ENCODE measurements at regions not wholly inside any gene's neighbourhood (a gene's known extent, or its start where the extent isn't known, plus 50 kb on each side); places are given as distances from the start of the nearest gene placed in this dataset.

DNA sequence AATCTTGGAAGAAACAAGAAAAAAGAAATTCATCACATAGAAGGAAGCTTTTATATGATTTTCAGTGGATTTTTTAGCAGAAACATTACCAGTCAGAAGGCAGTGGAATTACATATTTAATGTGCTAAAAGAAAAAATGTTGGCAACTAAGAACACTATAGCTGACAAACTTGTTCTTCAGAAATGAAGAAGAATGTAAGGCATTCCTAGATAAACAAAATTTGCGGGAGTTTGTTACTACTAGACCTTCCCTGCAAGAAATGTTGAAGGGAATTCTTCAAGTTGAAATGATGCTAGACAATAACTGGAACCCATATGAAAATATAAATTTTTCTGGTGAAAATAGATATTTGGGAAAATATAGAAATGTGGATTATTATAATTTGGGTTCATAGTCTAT lies 718.3 kb upstream of the GRAMD2B start:
- TF ChIP-seq, protein P1, sequence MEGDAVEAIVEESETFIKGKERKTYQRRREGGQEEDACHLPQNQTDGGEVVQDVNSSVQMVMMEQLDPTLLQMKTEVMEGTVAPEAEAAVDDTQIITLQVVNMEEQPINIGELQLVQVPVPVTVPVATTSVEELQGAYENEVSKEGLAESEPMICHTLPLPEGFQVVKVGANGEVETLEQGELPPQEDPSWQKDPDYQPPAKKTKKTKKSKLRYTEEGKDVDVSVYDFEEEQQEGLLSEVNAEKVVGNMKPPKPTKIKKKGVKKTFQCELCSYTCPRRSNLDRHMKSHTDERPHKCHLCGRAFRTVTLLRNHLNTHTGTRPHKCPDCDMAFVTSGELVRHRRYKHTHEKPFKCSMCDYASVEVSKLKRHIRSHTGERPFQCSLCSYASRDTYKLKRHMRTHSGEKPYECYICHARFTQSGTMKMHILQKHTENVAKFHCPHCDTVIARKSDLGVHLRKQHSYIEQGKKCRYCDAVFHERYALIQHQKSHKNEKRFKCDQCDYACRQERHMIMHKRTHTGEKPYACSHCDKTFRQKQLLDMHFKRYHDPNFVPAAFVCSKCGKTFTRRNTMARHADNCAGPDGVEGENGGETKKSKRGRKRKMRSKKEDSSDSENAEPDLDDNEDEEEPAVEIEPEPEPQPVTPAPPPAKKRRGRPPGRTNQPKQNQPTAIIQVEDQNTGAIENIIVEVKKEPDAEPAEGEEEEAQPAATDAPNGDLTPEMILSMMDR (IDR thresholded peaks at IDR 0.05; ENCODE audit: borderline replicate concordance, control extremely low read depth, extremely low read depth, insufficient read depth, missing control alignments), result no peak
- no peak for DNase-seq (ENCODE audit: low spot score)
- in situ Hi-C loops (cut with MboI; ENCODE audit: low sequenced_read_pairs, unreplicated experiment), result no loop called here

DNA sequence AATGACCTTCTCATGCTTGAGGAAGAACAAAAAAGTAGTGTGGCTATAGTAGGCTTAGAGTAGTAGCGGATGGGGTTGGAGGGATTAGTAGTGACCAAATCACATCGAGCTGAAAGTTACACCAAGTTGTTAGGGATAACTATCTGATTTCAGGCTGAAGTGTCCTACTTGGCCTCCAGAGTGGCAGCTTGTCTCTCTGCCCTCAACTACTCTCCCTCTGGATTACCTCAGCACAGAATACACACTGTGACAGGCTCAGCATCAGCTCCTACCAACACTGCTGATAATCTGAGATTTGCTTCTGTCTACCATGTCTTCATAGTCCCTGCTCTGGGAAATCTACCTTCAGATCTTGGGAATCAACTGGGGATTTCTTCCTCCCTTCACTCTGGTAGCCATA lies 714.6 kb upstream of the GRAMD2B start:
- in situ Hi-C loops (cut with MboI; ENCODE audit: low sequenced_read_pairs, unreplicated experiment), result no loop called here
- TF ChIP-seq, protein P1 (IDR thresholded peaks at IDR 0.05; ENCODE audit: borderline replicate concordance, control extremely low read depth, extremely low read depth, insufficient read depth, missing control alignments), result no peak
- DNase-seq (ENCODE audit: low spot score), result no peak

DNA sequence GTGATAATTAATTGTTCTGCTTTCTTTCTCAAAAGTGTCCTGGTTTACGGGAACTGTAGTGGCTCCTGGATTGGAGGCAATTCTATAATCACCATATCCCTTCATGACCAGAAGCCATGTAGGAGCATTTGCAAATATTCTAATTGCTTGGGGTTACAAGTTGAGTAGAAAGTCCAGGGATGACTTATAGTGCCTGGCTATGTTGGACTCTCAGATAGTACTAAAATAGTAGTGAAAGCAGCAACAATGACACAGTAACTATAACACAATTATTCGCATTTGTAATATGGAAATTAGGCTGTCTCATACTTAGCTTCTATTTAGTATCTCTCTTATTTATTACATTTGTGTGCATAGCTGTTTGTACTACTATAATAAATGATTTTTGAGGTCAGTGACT lies 712.5 kb upstream of the GRAMD2B start:
- TF ChIP-seq, protein P1 (IDR thresholded peaks at IDR 0.05; ENCODE audit: borderline replicate concordance, control extremely low read depth, extremely low read depth, insufficient read depth, missing control alignments), result no peak
- in situ Hi-C loops (cut with MboI; ENCODE audit: low sequenced_read_pairs, unreplicated experiment), result no loop called here
- no peak for DNase-seq (ENCODE audit: low spot score)

DNA sequence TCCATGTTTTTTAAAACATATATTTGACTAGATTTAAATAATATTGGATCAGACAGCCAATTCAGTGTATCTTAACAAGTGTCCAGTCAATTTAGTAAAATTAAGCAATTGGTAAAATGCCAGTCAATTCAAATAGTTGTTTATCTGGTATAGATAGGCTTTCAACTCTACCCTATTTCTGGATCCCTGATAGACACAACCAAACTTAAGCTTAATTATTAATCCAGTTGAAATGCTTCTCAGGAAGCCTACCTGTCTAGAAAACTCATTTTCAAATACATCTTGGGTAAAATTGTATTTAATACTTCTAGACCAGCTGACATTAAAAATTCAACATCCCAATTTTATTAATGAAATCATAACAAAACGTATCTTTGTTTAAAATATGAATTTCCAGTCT lies 710.8 kb upstream of the GRAMD2B start:
- no peak for DNase-seq (ENCODE audit: low spot score)
- in situ Hi-C loops (cut with MboI; ENCODE audit: low sequenced_read_pairs, unreplicated experiment), result no loop called here
- TF ChIP-seq, protein P1 (IDR thresholded peaks at IDR 0.05; ENCODE audit: borderline replicate concordance, control extremely low read depth, extremely low read depth, insufficient read depth, missing control alignments), result no peak

DNA sequence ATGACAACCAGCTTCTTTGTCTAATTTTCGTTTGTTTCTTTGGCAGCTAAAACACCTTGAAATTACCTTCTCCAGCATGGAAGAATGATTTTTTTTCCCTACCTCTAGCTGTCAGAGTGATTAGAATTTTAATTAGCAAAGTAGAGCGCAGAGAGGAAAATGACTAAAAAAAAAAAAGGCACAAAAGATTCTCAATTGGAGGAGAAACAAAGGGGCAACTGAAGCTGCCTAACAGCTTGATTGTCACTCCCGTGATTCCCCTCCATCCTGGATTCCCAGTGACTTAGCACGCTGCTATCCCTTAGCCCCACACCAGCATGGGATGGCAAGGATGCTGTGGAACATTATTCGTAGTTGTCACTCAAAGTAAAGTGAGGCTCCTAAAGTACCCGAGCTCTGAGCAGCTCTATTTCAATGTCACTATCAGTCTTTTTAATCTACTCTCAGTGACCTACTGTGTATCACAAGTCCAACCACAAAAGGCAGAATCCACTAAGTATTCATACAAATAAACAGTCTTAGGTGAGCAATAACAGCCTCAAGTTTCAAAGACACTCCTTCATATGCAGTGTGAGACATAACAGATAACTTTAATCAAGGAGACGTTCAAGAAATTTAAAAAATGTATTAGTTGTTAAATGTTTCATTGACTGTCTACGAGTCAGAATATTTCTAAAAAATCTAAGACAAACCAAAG lies 710.0 kb upstream of the GRAMD2B start:
- TF ChIP-seq, protein P1 (IDR thresholded peaks at IDR 0.05; ENCODE audit: borderline replicate concordance, control extremely low read depth, extremely low read depth, insufficient read depth, missing control alignments), result no peak

DNA sequence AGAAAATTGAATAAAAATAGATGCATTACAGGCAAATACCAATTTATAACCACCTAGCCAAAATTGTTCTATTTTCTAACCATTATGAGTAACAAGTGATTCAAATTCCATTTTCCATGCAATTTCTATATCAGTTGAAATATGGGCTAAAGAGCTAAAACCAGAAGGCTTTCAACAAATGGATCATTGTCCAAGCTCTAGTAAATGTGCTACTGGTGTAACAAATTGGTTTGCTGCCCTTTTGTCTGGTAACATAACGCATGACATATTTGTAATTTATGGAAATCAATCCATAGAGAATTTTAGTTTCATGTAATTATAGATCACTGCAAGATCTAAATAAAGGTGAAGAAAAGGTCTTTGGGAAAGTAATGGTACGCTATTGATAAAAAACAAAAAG lies 708.0 kb upstream of the GRAMD2B start:
- no peak for DNase-seq (ENCODE audit: low spot score)
- TF ChIP-seq, protein P1 (IDR thresholded peaks at IDR 0.05; ENCODE audit: borderline replicate concordance, control extremely low read depth, extremely low read depth, insufficient read depth, missing control alignments), result no peak
- in situ Hi-C loops (cut with MboI; ENCODE audit: low sequenced_read_pairs, unreplicated experiment), result no loop called here

More for the DNA sequence above, 710.0 kb upstream of the GRAMD2B start:
- in situ Hi-C loops (cut with MboI; ENCODE audit: low sequenced_read_pairs, unreplicated experiment), result no loop called here
- DNase-seq (ENCODE audit: low spot score), result no peak

Measured in GM13976 (cell line).